ENCODE measurements at regions not wholly inside any gene's neighbourhood (a gene's known extent, or its start where the extent isn't known, plus 50 kb on each side); places are given as distances from the start of the nearest gene placed in this dataset.

GRCh38 chr2:898319-898718 is 52.3 kb upstream of the SNTG2 start:
- intact Hi-C loops (cut with DNase I; ENCODE audit: low total_unique reads): no loop called here

GRCh38 chr2:897091-897490 is 53.6 kb upstream of the SNTG2 start:
- no peaks in the 10 kb centered on the region for H3K4me1 ChIP-seq
- WGBS, 2 donors: 75 to 89% methylated on average over 1 to 2 of the region's 2 CpGs
- intact Hi-C loops (cut with DNase I; ENCODE audit: low total_unique reads): no loop called here

More at GRCh38 chr2:898319-898718, 52.3 kb upstream of the SNTG2 start:
- no peak for DNase-seq
- 68 to 70% methylated on average over 2 of the region's 2 CpGs for WGBS, 2 donors
- H3K4me3 ChIP-seq: no peak overlapping the region
- no peaks in the 10 kb centered on the region for H3K9me3 ChIP-seq
- H3K36me3 ChIP-seq (ENCODE audit: low read depth, missing control alignments): no peaks in the 10 kb centered on the region
- no peaks in the 10 kb centered on the region for H3K27me3 ChIP-seq
- no peak for TF ChIP-seq CTCF (IDR thresholded peaks at IDR 0.05)
- TF ChIP-seq POLR2A (IDR thresholded peaks at IDR 0.05): no peak
- no peak overlapping the region for H3K27ac ChIP-seq
- no peaks in the 10 kb centered on the region for H3K4me1 ChIP-seq

GRCh38 chr2:893311-893710 is 57.3 kb upstream of the SNTG2 start:
- TF ChIP-seq CTCF (IDR thresholded peaks at IDR 0.05): no peak
- TF ChIP-seq POLR2A (IDR thresholded peaks at IDR 0.05): no peak
- Histone ChIP-seq H3K4me1 (peaks cover 5% of the 10 kb centered on the region), H3K9me3 (no peaks in the 10 kb centered on the region), H3K27me3 (no peaks in the 10 kb centered on the region), H3K4me3 (no peak overlapping the region), H3K36me3 (ENCODE audit: low read depth, missing control alignments) (no peaks in the 10 kb centered on the region), H3K27ac (no peak overlapping the region)
- 55 to 61% methylated on average over 7 of the region's 7 CpGs for WGBS, 2 donors
- intact Hi-C loops (cut with DNase I; ENCODE audit: low total_unique reads): no loop called here
- peak; percentile 24 for DNase-seq

More at GRCh38 chr2:897091-897490, 53.6 kb upstream of the SNTG2 start:
- Histone ChIP-seq H3K27ac (no peak overlapping the region), H3K9me3 (no peaks in the 10 kb centered on the region), H3K36me3 (ENCODE audit: low read depth, missing control alignments) (no peaks in the 10 kb centered on the region), H3K27me3 (no peaks in the 10 kb centered on the region), H3K4me3 (no peak overlapping the region)
- no peak for TF ChIP-seq CTCF (IDR thresholded peaks at IDR 0.05)
- TF ChIP-seq POLR2A (IDR thresholded peaks at IDR 0.05): no peak
- DNase-seq: no peak

GRCh38 chr2:892892-893291 is 57.8 kb upstream of the SNTG2 start:
- no peaks in the 10 kb centered on the region for H3K27me3 ChIP-seq
- no peak overlapping the region for H3K27ac ChIP-seq
- no peaks in the 10 kb centered on the region for H3K36me3 ChIP-seq (ENCODE audit: low read depth, missing control alignments)
- no peaks in the 10 kb centered on the region for H3K9me3 ChIP-seq
- H3K4me3 ChIP-seq: no peak overlapping the region
- no peak for DNase-seq
- 88 to 91% methylated on average over 10 to 13 of the region's 13 CpGs for WGBS, 2 donors
- H3K4me1 ChIP-seq: peaks cover 9% of the 10 kb centered on the region
- intact Hi-C loops (cut with DNase I; ENCODE audit: low total_unique reads): no loop called here
- TF ChIP-seq POLR2A (IDR thresholded peaks at IDR 0.05) (no peak), CTCF (IDR thresholded peaks at IDR 0.05) (no peak)

GRCh38 chr2:892401-892800 is 58.2 kb upstream of the SNTG2 start:
- Histone ChIP-seq H3K4me1 (peaks cover 14% of the 10 kb centered on the region), H3K4me3 (no peak overlapping the region), H3K9me3 (no peaks in the 10 kb centered on the region), H3K27ac (no peak overlapping the region), H3K27me3 (no peaks in the 10 kb centered on the region), H3K36me3 (ENCODE audit: low read depth, missing control alignments) (no peaks in the 10 kb centered on the region)
- DNase-seq: no peak
- WGBS, 2 donors: 90 to 100% methylated on average over 4 to 11 of the region's 11 CpGs
- intact Hi-C loops (cut with DNase I; ENCODE audit: low total_unique reads): no loop called here
- TF ChIP-seq POLR2A (IDR thresholded peaks at IDR 0.05) (no peak), CTCF (IDR thresholded peaks at IDR 0.05) (no peak)
